Omental fat pad (tissue), 3 donors: ENCODE measurements at regions not wholly inside any gene's neighbourhood (a gene's known extent, or its start where the extent isn't known, plus 50 kb on each side); places are given as distances from the start of the nearest gene placed in this dataset.
"Not testable (repeated sequence)": the region's sequence is repeated elsewhere in the genome, so short reads cannot be mapped to it uniquely, and the experiment has no call there.

Experiments
- ATAC-seq: fragments of 150-250 bp; one replicate; pipeline ENCODE4 v1.9.1; 2016; ENCODE audit warnings: mild to moderate bottlenecking, moderate library complexity; ENCODE audit not compliant: low FRiP score
- DNase-seq: peaks from one replicate; pipeline ENCODE4 v3.0.0-alpha.2; 2019; ENCODE audit warnings: low spot score
- TF ChIP-seq, protein P1 (sequence below), 3 donors: fragments of 450-650 bp; IDR thresholded peaks; one replicate each; pipeline ENCODE4 v1.5.1; 2016 to 2017; ENCODE audit warnings: antibody characterized with exemption in 3 of 3, mild to moderate bottlenecking in 3 of 3, moderate library complexity in 2 of 3

DNA sequence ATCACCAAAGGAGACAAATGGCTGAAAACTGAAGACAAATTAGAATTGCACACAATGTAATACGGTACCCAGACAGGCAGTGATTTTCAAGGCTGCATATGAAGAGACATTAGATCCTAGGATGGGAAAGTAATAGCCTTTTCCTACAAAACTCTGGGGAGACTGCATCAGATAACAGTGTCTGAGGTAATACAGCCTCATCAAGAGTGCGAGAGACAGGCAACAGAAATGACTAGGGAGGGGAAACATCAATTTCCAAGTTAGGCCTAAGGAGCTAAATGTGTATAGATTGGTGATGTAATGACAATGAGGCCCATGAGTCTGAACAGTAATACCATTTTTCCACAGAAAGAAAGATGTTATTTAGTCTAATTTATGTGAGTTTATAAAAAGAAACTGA lies 200.3 kb downstream of the HTR1B start:
- TF ChIP-seq, protein P1, sequence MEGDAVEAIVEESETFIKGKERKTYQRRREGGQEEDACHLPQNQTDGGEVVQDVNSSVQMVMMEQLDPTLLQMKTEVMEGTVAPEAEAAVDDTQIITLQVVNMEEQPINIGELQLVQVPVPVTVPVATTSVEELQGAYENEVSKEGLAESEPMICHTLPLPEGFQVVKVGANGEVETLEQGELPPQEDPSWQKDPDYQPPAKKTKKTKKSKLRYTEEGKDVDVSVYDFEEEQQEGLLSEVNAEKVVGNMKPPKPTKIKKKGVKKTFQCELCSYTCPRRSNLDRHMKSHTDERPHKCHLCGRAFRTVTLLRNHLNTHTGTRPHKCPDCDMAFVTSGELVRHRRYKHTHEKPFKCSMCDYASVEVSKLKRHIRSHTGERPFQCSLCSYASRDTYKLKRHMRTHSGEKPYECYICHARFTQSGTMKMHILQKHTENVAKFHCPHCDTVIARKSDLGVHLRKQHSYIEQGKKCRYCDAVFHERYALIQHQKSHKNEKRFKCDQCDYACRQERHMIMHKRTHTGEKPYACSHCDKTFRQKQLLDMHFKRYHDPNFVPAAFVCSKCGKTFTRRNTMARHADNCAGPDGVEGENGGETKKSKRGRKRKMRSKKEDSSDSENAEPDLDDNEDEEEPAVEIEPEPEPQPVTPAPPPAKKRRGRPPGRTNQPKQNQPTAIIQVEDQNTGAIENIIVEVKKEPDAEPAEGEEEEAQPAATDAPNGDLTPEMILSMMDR (IDR thresholded peaks at IDR 0.05) = no peak
- no peak for DNase-seq
- ATAC-seq = no peak

DNA sequence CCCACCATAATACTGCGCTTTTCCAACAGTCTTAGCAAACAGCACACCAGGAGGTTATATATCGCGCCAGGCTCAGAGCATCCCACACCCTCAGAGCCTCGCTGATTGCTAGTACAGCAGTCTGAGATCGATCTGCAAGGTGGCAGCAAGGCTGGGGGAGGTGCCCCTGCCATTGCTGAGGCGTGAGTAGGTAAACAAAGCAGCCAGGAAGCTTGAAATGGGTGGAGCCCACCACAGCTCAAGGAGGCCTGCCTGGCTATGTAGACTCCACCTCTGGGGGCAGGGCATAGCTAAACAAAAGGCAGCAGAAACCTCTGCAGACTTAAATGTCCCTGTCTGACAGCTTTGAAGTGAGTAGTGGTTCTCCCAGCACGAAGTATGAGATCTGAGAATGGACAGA lies 211.5 kb downstream of the HTR1B start:
- ATAC-seq, DNase-seq: not testable (repeated sequence)

DNA sequence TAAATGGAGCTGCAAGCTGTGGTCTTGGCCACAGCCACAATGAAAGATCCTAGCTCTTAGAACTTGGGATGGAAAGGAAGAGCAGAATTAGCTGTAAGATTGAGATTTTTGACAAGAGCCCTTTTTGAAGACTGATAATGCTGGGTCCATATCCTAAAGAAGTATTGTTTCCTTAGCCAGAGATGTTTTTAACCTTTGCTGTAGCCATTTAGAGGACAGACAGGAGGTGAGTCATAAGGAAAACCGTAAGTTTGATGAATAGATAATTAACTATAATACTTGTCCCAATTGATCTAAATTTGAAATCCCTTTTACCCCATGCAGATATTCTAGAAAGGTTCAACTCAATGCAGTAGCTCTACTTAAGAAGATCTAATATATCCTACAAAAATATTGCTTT lies 213.7 kb downstream of the HTR1B start:
- ATAC-seq = no peak
- TF ChIP-seq, protein P1 (IDR thresholded peaks at IDR 0.05) = no peak
- no peak for DNase-seq

DNA sequence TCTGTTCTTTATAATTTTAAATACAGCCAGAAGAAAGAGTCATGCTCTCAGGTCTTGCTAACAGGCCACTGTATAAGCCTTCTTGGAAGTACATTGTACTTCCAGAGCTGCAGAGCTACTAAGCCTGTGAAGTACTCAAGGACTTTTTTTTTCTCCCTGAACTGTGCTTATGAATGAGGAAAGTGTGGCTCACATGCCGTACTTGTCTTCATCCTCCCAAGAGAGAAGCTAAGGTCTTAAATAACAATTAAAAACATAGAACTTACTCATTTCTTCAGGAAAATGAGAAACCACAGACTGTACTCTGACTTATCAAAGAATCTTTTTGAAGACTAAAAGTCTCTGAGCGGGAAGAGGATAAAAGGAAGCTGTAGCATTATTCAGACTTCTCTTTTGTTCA lies 218.3 kb downstream of the HTR1B start:
- TF ChIP-seq, protein P1 (IDR thresholded peaks at IDR 0.05) = no peak
- ATAC-seq (no peak), DNase-seq (no peak)

DNA sequence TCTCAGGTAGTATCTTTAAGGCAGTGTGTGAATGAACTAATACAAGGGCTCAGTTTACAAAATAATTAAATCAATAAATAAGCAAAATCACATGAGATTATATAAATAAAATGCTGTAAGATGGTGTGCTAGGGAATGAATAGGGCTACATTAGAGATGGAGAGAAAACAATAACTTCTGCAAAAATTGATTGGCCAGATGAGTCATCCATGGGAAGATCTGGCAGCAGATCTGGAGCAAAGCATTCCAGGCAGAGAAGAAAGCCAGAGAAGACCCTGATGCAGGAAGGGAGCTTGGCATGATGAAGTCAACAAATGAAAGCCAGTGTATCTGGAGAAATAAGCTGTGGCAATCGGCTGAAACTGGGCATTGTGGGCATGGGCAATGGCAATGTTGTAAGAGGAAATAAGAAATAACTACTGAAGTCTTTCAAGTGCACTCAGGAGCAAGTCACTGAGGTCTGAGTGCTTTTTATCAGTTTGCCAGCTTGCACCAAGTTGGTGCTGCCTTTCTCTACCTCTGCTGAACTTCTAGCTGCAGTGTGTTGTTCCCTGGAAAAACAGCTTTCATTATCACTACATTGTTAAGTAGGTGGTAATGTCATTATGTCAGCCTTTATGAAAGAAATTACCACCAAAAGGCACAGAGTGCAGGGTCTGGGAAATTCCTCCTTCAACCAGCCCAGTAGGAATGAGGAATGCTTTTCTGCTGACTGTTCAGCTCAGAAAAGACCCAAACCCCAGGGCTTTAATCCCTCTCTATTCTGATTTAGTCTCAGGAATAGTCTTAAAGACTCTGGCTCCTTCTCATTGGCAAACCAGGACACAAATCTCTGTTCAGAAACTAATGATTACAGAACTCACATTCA lies 231.6 kb downstream of the HTR1B start:
- DNase-seq (no peak), ATAC-seq (no peak)
- TF ChIP-seq, protein P1 (IDR thresholded peaks at IDR 0.05) = no peak

DNA sequence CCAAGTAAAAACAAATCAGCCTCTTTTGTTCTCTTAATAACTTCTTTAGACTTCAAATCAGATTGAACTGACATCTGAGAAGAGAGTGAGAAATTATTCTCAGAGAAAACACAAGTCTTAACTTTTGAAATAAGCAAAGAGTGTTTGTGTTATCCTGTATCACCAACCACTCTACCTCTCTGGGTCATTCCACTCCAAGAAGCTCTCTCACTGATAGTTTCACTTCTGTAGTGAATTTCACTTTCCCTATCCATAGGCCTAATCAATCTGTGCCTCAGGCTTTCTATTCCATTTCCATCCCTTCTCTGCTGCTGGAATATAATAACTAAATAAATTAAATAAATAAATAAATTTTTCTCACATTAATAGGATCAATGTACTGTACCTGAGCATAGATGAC lies 235.0 kb downstream of the HTR1B start:
- DNase-seq (no peak), ATAC-seq (no peak)
- TF ChIP-seq, protein P1 (IDR thresholded peaks at IDR 0.05) = no peak

DNA sequence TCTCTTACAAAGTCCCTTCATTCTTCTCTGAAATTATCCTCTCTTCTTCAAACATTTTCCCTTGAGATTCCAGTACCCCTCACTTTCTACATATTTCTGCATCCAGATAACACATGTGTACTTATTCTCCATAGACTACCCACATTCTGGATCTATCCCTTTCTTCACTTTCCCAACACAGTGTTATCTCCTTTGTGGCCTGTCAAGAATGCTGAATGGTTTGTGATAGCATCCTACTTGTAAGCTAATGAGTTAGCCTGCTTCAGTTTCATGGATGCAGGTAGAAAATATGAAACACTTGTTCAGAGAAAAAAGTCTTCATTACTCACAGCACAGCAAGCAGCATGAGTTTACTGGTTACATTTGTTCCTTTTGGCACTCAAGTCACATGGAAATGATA lies 245.4 kb downstream of the HTR1B start:
- TF ChIP-seq, protein P1 (IDR thresholded peaks at IDR 0.05) = no peak
- DNase-seq = no peak
- no peak for ATAC-seq
